ENCODE measurements at regions not wholly inside any gene's neighbourhood (a gene's known extent, or its start where the extent isn't known, plus 50 kb on each side); places are given as distances from the start of the nearest gene placed in this dataset.

- no peak overlapping the region for H2BK20ac ChIP-seq (ENCODE audit: low read depth, low read length)
- H2AFZ ChIP-seq (replicated peaks; ENCODE audit: low read length, poor library complexity): no peak overlapping the region
- in situ Hi-C loops (cut with MboI; ENCODE audit: low sequenced_read_pairs): no loop called here
- H3K79me1 ChIP-seq (ENCODE audit: low read depth in 1 of 2, low read length in 2 of 2): no peaks in the 10 kb centered on the region
- 92% methylated on average over 4 of the region's 7 CpGs; no CpG with 5 or more reads in 1 of the 2 experiments for WGBS, 2 experiments (ENCODE audit: extremely low coverage in 2 of 2, insufficient read length in 1 of 2)
- no peaks in the 10 kb centered on the region for H3K9me3 ChIP-seq (ENCODE audit: control insufficient read depth, insufficient read depth, low read length)
- H2BK15ac ChIP-seq (ENCODE audit: low read depth, low read length): no peak overlapping the region
- no peak for DNase-seq
- no TSS peak for BruUV-seq (replicated peaks)
- CTCF ChIA-PET: interaction anchor here (1.1 kb wide), 1 partner anchor 15 kb away, joined by 3 read pairs; no protein-coding TSS in a partner anchor
- dilution Hi-C loops (cut with HindIII; ENCODE audit: low sequenced_read_pairs, unreplicated experiment): no loop called here
- no peak overlapping the region for H3K23ac ChIP-seq (ENCODE audit: low read depth, low read length)
- H3K4ac ChIP-seq (ENCODE audit: low read depth, low read length): no peak overlapping the region
- H4K5ac ChIP-seq (ENCODE audit: low read depth, low read length): no peak overlapping the region
- H3K36me3 ChIP-seq (ENCODE audit: control insufficient read depth, insufficient read depth, low read length): no peaks in the 10 kb centered on the region
- H2BK120ac ChIP-seq (ENCODE audit: low read depth, low read length): no peak overlapping the region
- no peaks in the 10 kb centered on the region for H4K20me1 ChIP-seq (ENCODE audit: insufficient read depth, low read length)
- POLR2A ChIA-PET (ENCODE audit: unreplicated experiment): no interaction called here
- no peak overlapping the region for H3K4me3 ChIP-seq (ENCODE audit: insufficient read depth, low read depth, low read length)
- H4K8ac ChIP-seq (ENCODE audit: low read depth in 2 of 2, low read length in 2 of 2): no peak overlapping the region
- no peak overlapping the region for H3K27ac ChIP-seq (ENCODE audit: insufficient read depth, low read length)
- H4K91ac ChIP-seq (ENCODE audit: insufficient read depth, low read depth, low read length): no peak overlapping the region
- no peak overlapping the region for H3K14ac ChIP-seq (replicated peaks; ENCODE audit: low read depth, low read length)
- no peak overlapping the region for H2AK5ac ChIP-seq (ENCODE audit: low read depth, low read length)
- no peak overlapping the region for H2AK9ac ChIP-seq (replicated peaks; ENCODE audit: low read depth, low read length, poor library complexity)
- TF ChIP-seq FOS (IDR thresholded peaks at IDR 0.05; ENCODE audit: low read depth, low read length) (no peak), BHLHE40 (IDR thresholded peaks at IDR 0.05; ENCODE audit: low read depth, low read length) (no peak), USF2 (IDR thresholded peaks at IDR 0.05; ENCODE audit: low read depth, low read length) (no peak), CTCF (conservative IDR thresholded peaks at IDR 0.05; ENCODE audit: low read depth, low read length) (no peak), RCOR1 (IDR thresholded peaks at IDR 0.05; ENCODE audit: insufficient replicate concordance, low read length) (no peak), CHD1 (IDR thresholded peaks at IDR 0.05; ENCODE audit: low read depth, low read length) (no peak), CEBPB (IDR thresholded peaks at IDR 0.05; ENCODE audit: low read depth, low read length) (no peak), POLR2A (IDR thresholded peaks at IDR 0.05; ENCODE audit: low read depth, low read length) (no peak), MAFK (IDR thresholded peaks at IDR 0.05; ENCODE audit: low read depth, low read length) (no peak), RAD21 (IDR thresholded peaks at IDR 0.05; ENCODE audit: low read length) (no peak), NFE2L2 (IDR thresholded peaks at IDR 0.05; ENCODE audit: low read depth, low read length) (no peak), SMC3 (IDR thresholded peaks at IDR 0.05; ENCODE audit: low read depth, low read length) (no peak), ELK1 (IDR thresholded peaks at IDR 0.05; ENCODE audit: borderline replicate concordance, low read depth, low read length) (no peak), MAZ (IDR thresholded peaks at IDR 0.05; ENCODE audit: borderline replicate concordance, low read depth, low read length) (no peak), RFX5 (IDR thresholded peaks at IDR 0.05; ENCODE audit: low read depth, low read length) (no peak), MXI1 (IDR thresholded peaks at IDR 0.05; ENCODE audit: borderline replicate concordance, low read depth, low read length) (no peak)
- no peaks in the 10 kb centered on the region for H3K9me1 ChIP-seq (ENCODE audit: insufficient read depth, low read length)
- ATAC-seq (ENCODE audit: low read depth): no peak
- no peaks in the 10 kb centered on the region for H3K4me1 ChIP-seq (ENCODE audit: control insufficient read depth, insufficient read depth, low read length)
- no peak overlapping the region for H3K56ac ChIP-seq (ENCODE audit: extremely low read depth, insufficient read depth, low read length)
- H2BK5ac ChIP-seq (ENCODE audit: low read depth, low read length, poor library complexity, severe bottlenecking): no peak overlapping the region
- no peaks in the 10 kb centered on the region for H3K27me3 ChIP-seq (ENCODE audit: control insufficient read depth, insufficient read depth, low read length)
- intact Hi-C loops (cut with micrococcal nuclease): no loop called here
- H3K9ac ChIP-seq (ENCODE audit: low read depth, low read length): no peak overlapping the region
- no peak overlapping the region for H3K18ac ChIP-seq (ENCODE audit: low read depth, low read length)
- no peak overlapping the region for H3K4me2 ChIP-seq (ENCODE audit: low read depth, low read length)
Observed at GRCh38 chr6:169064194-169064593, 189.5 kb downstream of the THBS2 start.
